ENCODE measurements at regions not wholly inside any gene's neighbourhood (a gene's known extent, or its start where the extent isn't known, plus 50 kb on each side); places are given as distances from the start of the nearest gene placed in this dataset.

- Histone ChIP-seq H3K9me3 (peaks cover 0 to 19% (median 3%) of the 10 kb centered on the region in 11 donors), H3K27ac (no peak overlapping the region), H3K4me1 (no peaks in the 10 kb centered on the region), H3K27me3 (no peaks in the 10 kb centered on the region), H3K36me3 (no peaks in the 10 kb centered on the region), H3K4me3 (no peak overlapping the region)
- 65 to 67% methylated on average over 5 of the region's 5 CpGs for WGBS, 2 donors
- ATAC-seq, result no peak
- TF ChIP-seq, protein P1, sequence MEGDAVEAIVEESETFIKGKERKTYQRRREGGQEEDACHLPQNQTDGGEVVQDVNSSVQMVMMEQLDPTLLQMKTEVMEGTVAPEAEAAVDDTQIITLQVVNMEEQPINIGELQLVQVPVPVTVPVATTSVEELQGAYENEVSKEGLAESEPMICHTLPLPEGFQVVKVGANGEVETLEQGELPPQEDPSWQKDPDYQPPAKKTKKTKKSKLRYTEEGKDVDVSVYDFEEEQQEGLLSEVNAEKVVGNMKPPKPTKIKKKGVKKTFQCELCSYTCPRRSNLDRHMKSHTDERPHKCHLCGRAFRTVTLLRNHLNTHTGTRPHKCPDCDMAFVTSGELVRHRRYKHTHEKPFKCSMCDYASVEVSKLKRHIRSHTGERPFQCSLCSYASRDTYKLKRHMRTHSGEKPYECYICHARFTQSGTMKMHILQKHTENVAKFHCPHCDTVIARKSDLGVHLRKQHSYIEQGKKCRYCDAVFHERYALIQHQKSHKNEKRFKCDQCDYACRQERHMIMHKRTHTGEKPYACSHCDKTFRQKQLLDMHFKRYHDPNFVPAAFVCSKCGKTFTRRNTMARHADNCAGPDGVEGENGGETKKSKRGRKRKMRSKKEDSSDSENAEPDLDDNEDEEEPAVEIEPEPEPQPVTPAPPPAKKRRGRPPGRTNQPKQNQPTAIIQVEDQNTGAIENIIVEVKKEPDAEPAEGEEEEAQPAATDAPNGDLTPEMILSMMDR (IDR thresholded peaks at IDR 0.05), result no peak
- DNase-seq, result no peak
- intact Hi-C loops (cut with DNase I), result no loop called here
Observed at GRCh38 chr5:25850581-25850980, 1187.8 kb downstream of the CDH9 start.

GRCh38 chr5:25849270-25849669 is 1189.1 kb downstream of the CDH9 start:
- WGBS, 2 donors, result 81 to 84% methylated on average over 2 of the region's 2 CpGs
- TF ChIP-seq, protein P1 (IDR thresholded peaks at IDR 0.05), result no peak
- DNase-seq (no peak), ATAC-seq (no peak)
- no peak overlapping the region for H3K4me3 ChIP-seq
- no peaks in the 10 kb centered on the region for H3K36me3 ChIP-seq
- intact Hi-C loops (cut with DNase I), result no loop called here
- no peaks in the 10 kb centered on the region for H3K4me1 ChIP-seq
- H3K27me3 ChIP-seq, result no peaks in the 10 kb centered on the region
- H3K27ac ChIP-seq, result no peak overlapping the region
- H3K9me3 ChIP-seq, result peaks cover 0 to 31% (median 8%) of the 10 kb centered on the region in 11 donors

DNA sequence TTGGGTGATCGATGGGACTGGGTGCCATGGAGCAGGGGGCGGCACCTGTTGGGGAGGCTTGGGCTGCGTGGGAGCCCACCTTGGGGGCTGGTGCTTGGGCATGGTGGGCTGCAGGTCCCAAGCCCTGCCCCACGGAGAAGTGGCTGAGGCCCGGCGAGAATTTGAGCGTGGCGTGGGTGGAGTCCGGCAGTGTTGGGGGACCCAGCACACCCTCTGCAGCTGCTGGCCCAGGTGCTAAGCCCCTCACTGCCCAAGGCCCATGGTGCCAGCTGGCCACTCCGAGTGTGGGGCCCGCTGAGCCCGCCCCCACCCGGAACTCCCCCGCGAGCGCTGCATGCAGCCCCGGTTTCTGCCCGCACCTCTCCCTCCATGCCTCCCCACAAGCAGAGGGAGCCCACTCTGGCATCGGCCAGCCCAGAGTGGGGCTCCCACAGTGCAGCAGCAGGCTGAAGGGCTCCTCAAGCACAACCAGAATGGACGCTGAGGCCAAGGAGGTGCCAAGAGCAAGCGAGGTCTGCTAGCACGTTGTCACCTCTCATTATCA is 1178.6 kb upstream of the CDH10 start:
- H3K36me3 ChIP-seq, result no peaks in the 10 kb centered on the region
- ATAC-seq (no peak), DNase-seq (no peak)
- no peaks in the 10 kb centered on the region for H3K27me3 ChIP-seq
- intact Hi-C loops (cut with DNase I), result no loop called here
- WGBS, 2 donors, result 90 to 93% methylated on average over 22 of the region's 22 CpGs
- TF ChIP-seq, protein P1 (IDR thresholded peaks at IDR 0.05), result no peak
- no peaks in the 10 kb centered on the region for H3K4me1 ChIP-seq
- H3K9me3 ChIP-seq, result peaks cover 0 to 60% (median 7%) of the 10 kb centered on the region in 11 donors
- no peak overlapping the region for H3K4me3 ChIP-seq
- H3K27ac ChIP-seq, result no peak overlapping the region
